Prostate gland (tissue), 2 donors: ENCODE measurements at regions not wholly inside any gene's neighbourhood (a gene's known extent, or its start where the extent isn't known, plus 50 kb on each side); places are given as distances from the start of the nearest gene placed in this dataset.

Experiments used
- CTCF ChIP-seq, 4 experiments: fragments of 200-600 bp in 2 of 4; fragments of 450-650 bp in 2 of 4; sonication (generic) in 2 of 4; IDR thresholded peaks; 1 replicate in 3 of 4; 2 replicates in 1 of 4; pipeline ENCODE4 v1.5.1; 2016 to 2019; ENCODE audit warnings: antibody characterized with exemption in 4 of 4, mild to moderate bottlenecking in 2 of 4, moderate library complexity in 2 of 4
- POLR2AphosphoS5 ChIP-seq: sonication (generic); formaldehyde crosslinking; IDR thresholded peaks from one replicate; pipeline ENCODE4 v1.6.1; 2017; ENCODE audit warnings: antibody characterized with exemption

- TF ChIP-seq CTCF (IDR thresholded peaks at IDR 0.05) (no peak), POLR2AphosphoS5 (no peak)
These were observed 193.5 kb upstream of the KIF2B start for GRCh38 chr17:53629188-53629587.
